Testis (tissue), 2 donors: ENCODE measurements at regions not wholly inside any gene's neighbourhood (a gene's known extent, or its start where the extent isn't known, plus 50 kb on each side); places are given as distances from the start of the nearest gene placed in this dataset.

Experiments used
- CTCF ChIP-seq, 3 experiments: fragments of 450-650 bp in 2 of 3; fragments of 200-600 bp in 1 of 3; sonication (generic) in 1 of 3; IDR thresholded peaks; one replicate each; pipeline ENCODE4 v1.5.1; 2016 to 2019; ENCODE audit warnings: antibody characterized with exemption in 3 of 3, mild to moderate bottlenecking in 2 of 3, moderate library complexity in 1 of 3
- POLR2A ChIP-seq: fragments of 450-650 bp; IDR thresholded peaks from one replicate; pipeline ENCODE4 v1.6.1; 2017; ENCODE audit warnings: antibody characterized with exemption, mild to moderate bottlenecking, moderate library complexity

GRCh38 chr4:14124816-14125215 lies 497.3 kb upstream of the BOD1L1 start:
- TF ChIP-seq CTCF (IDR thresholded peaks at IDR 0.05) (no peak), POLR2A (no peak)
